ENCODE measurements at regions not wholly inside any gene's neighbourhood (a gene's known extent, or its start where the extent isn't known, plus 50 kb on each side); places are given as distances from the start of the nearest gene placed in this dataset.

DNA sequence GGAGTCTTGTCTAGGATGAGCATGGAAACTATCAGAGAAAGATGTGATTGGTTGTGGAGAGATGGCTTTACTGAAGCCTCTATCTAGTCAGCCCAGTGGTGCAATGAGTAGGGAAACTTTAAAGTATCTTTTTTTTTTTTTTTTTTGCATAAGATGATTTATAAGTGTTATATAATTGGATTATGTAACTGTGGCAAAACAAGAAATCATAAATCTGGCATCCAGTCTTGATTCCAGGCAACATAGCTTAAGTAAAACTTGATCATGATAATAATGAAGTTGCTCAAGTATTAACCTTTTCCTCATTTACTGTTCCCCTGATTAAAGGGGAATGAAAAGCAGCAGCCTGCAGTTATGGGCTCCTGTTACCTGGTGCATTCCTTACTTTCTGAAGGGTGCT, 538.0 kb upstream of the ATP2B1 start:
- Histone ChIP-seq H3K27ac (ENCODE audit: low read depth, low read length) (no peak overlapping the region), H3K4me1 (ENCODE audit: insufficient read depth, low read length) (no peaks in the 10 kb centered on the region), H3K36me3 (ENCODE audit: insufficient read depth, low read length) (no peaks in the 10 kb centered on the region), H3K4me3 (ENCODE audit: low read length) (no peak overlapping the region), H3K9me3 (ENCODE audit: low read length) (no peaks in the 10 kb centered on the region), H3K27me3 (ENCODE audit: insufficient read depth, low read length, poor library complexity, severe bottlenecking) (no peaks in the 10 kb centered on the region)
- DNase-seq: no peak
- Mint-ChIP-seq H3K27ac (no peak overlapping the region), H3K4me3 (no peak overlapping the region), H3K4me1 (no peaks in the 10 kb centered on the region), H3K36me3 (no peaks in the 10 kb centered on the region), H3K27me3 (no peaks in the 10 kb centered on the region), H3K9me3 (no peaks in the 10 kb centered on the region)
- ChIA-PET CTCF (no interaction called here), POLR2A (no interaction called here)

DNA sequence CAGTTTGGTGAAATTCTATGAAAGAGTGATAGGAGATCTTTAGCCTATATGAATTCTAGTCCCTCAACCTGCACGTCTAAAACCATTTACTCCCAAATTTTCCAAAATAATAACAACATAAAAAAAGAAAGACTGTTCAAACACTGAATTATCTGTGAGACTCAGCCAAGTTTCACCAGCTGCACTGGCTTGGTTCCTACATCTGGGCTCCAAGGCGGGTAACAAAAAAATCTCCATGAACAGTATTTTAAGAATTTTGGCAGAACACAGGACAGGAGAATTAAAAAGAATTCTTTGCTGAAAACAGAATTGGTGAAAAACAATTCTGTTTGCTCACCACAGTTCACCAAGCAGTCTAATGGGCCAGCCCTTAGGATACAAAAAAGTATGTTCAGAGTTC, 536.8 kb upstream of the ATP2B1 start:
- Mint-ChIP-seq H3K27me3 (peaks cover 0 to 7% of the 10 kb centered on the region in 2 donors), H3K27ac (peak overlapping the region in 1 of 8 donors; percentile 20), H3K36me3 (no peaks in the 10 kb centered on the region), H3K9me3 (no peaks in the 10 kb centered on the region), H3K4me1 (no peaks in the 10 kb centered on the region), H3K4me3 (no peak overlapping the region)
- ChIA-PET CTCF (no interaction called here), POLR2A (no interaction called here)
- Histone ChIP-seq H3K27ac (ENCODE audit: low read depth, low read length) (no peak overlapping the region), H3K4me3 (ENCODE audit: low read length) (no peak overlapping the region), H3K9me3 (ENCODE audit: low read length) (no peaks in the 10 kb centered on the region), H3K4me1 (ENCODE audit: insufficient read depth, low read length) (no peaks in the 10 kb centered on the region), H3K27me3 (ENCODE audit: insufficient read depth, low read length, poor library complexity, severe bottlenecking) (no peaks in the 10 kb centered on the region), H3K36me3 (ENCODE audit: insufficient read depth, low read length) (no peaks in the 10 kb centered on the region)
- no peak for DNase-seq

DNA sequence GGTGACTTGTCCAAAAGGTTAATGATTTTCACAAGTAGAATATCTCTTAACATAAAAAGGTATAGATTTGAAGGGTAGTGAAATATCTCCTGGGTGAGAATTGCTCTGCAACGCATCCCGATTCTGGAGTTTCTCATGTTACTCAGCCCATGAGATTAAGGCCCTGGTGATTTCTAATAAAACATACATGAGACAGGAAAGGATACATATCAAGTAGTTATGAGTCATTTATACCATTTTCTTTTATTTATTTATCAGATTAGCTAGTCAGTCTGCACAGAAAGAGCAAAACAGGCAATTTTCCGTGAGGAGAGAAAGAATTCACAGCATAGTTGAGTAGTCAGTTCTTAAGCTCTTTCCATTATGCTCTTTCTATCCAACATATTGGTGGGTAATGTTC, 535.6 kb upstream of the ATP2B1 start:
- no peak for DNase-seq
- Histone ChIP-seq H3K27me3 (ENCODE audit: insufficient read depth, low read length, poor library complexity, severe bottlenecking) (no peaks in the 10 kb centered on the region), H3K4me1 (ENCODE audit: insufficient read depth, low read length) (no peaks in the 10 kb centered on the region), H3K36me3 (ENCODE audit: insufficient read depth, low read length) (no peaks in the 10 kb centered on the region), H3K4me3 (ENCODE audit: low read length) (no peak overlapping the region), H3K9me3 (ENCODE audit: low read length) (no peaks in the 10 kb centered on the region), H3K27ac (ENCODE audit: low read depth, low read length) (no peak overlapping the region)
- H3K27ac Mint-ChIP-seq: no peak overlapping the region
- H3K4me3 Mint-ChIP-seq: no peak overlapping the region
- ChIA-PET CTCF (interaction anchor here (1.3 kb wide), 1 partner anchor 70 kb away, joined by 3 read pairs; no protein-coding TSS in a partner anchor), POLR2A (no interaction called here)
- no peaks in the 10 kb centered on the region for H3K4me1 Mint-ChIP-seq
- peaks cover 0 to 3% (median 0%) of the 10 kb centered on the region in 5 donors for H3K9me3 Mint-ChIP-seq
- no peaks in the 10 kb centered on the region for H3K36me3 Mint-ChIP-seq
- peaks cover 0 to 10% of the 10 kb centered on the region in 2 donors for H3K27me3 Mint-ChIP-seq

DNA sequence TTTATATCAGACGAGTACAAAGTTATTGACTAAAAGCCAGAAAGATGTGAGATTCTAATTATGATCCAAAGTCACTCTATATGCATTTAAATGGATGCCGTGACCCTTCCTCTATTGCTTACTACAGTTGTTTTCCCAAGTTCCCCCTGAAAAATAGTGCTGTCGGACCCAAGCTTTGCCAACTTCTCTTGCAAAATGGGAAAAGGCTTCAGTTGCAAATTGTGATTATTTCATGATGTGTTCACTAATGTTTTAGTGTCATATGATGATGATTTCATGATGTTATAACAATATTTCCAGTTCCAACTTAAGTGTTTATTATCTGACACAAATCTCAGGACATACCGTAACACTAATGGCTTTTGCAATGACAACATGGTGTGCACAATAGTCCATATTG, 534.6 kb upstream of the ATP2B1 start:
- POLR2A ChIA-PET: no interaction called here
- Histone ChIP-seq H3K27me3 (ENCODE audit: insufficient read depth, low read length, poor library complexity, severe bottlenecking) (no peaks in the 10 kb centered on the region), H3K27ac (ENCODE audit: low read depth, low read length) (no peak overlapping the region), H3K4me1 (ENCODE audit: insufficient read depth, low read length) (no peaks in the 10 kb centered on the region), H3K9me3 (ENCODE audit: low read length) (no peaks in the 10 kb centered on the region), H3K4me3 (ENCODE audit: low read length) (no peak overlapping the region), H3K36me3 (ENCODE audit: insufficient read depth, low read length) (no peaks in the 10 kb centered on the region)
- Mint-ChIP-seq H3K4me3 (no peak overlapping the region), H3K27ac (no peak overlapping the region), H3K9me3 (peaks cover 0 to 3% (median 0%) of the 10 kb centered on the region in 5 donors), H3K36me3 (no peaks in the 10 kb centered on the region), H3K4me1 (no peaks in the 10 kb centered on the region), H3K27me3 (peaks cover 2 to 14% of the 10 kb centered on the region in 2 donors)
- no peak for DNase-seq
- CTCF ChIA-PET: interaction anchor here (1.3 kb wide), 1 partner anchor 71 kb away, joined by 3 read pairs; no protein-coding TSS in a partner anchor

DNA sequence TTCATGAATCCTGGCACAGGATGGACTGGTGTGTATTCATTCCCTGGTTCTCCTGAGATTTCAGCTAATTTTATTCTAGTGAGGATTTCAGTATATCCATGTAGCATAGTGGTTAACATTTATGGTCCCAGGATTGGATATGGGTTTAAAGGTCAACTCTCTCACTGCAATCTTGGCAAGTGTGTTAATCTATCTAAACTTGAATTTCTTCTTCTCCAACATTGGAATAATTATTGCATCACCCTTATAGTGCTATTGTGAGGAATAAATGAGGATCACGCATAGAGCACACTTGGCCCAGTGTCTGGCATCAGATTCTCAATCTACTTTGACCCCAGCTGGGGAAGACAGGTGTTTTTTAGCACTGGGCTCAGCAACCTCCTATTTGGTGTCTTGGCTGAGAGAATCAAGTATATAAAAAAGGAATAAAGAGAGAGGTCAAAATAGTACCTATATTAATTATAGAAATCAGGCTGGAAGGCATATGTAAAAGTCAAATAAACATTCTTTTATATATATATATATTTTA, 531.2 kb upstream of the ATP2B1 start:
- Mint-ChIP-seq H3K4me1 (peaks cover 0 to 3% (median 0%) of the 10 kb centered on the region in 3 donors), H3K36me3 (no peaks in the 10 kb centered on the region), H3K9me3 (peaks cover 0 to 3% (median 0%) of the 10 kb centered on the region in 5 donors), H3K27me3 (peaks cover 4 to 35% of the 10 kb centered on the region in 2 donors), H3K4me3 (no peak overlapping the region), H3K27ac (no peak overlapping the region)
- ChIA-PET CTCF (no interaction called here), POLR2A (no interaction called here)
- no peak for DNase-seq
- Histone ChIP-seq H3K4me3 (ENCODE audit: low read length) (no peak overlapping the region), H3K27me3 (ENCODE audit: insufficient read depth, low read length, poor library complexity, severe bottlenecking) (no peaks in the 10 kb centered on the region), H3K9me3 (ENCODE audit: low read length) (no peaks in the 10 kb centered on the region), H3K4me1 (ENCODE audit: insufficient read depth, low read length) (no peaks in the 10 kb centered on the region), H3K36me3 (ENCODE audit: insufficient read depth, low read length) (no peaks in the 10 kb centered on the region), H3K27ac (ENCODE audit: low read depth, low read length) (no peak overlapping the region)

DNA sequence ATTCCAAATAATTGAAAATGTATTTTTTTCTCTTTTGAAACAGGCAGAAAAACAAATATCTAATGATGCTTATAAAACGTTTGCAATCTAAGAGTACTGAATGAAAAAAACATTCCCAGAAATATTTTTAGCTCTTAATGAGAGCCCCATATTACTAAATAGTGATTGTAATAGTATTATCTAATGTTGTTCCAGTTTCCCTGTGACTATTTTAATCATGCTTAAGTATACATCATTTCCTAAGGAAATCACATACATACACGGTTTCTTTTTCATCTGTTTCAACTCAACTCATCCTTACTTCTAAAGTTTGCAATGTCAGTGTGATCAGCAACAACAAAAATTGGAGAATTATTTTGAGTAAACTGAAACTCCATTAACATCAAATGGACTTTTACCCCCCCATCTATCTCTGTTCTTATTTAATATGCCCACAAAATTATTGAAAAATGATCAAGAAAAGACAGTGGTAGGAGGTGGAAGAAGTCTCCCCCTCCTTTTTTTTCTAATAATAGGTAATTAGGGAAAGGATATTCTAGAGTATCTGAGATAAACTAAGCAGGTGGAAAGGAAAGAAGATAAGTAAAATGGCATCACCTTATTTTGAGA, 530.1 kb upstream of the ATP2B1 start:
- Histone ChIP-seq H3K27me3 (ENCODE audit: insufficient read depth, low read length, poor library complexity, severe bottlenecking) (no peaks in the 10 kb centered on the region), H3K27ac (ENCODE audit: low read depth, low read length) (no peak overlapping the region), H3K4me3 (ENCODE audit: low read length) (no peak overlapping the region), H3K9me3 (ENCODE audit: low read length) (no peaks in the 10 kb centered on the region), H3K4me1 (ENCODE audit: insufficient read depth, low read length) (no peaks in the 10 kb centered on the region), H3K36me3 (ENCODE audit: insufficient read depth, low read length) (no peaks in the 10 kb centered on the region)
- ChIA-PET CTCF (no interaction called here), POLR2A (interaction anchor here (0.5 kb wide), 1 partner anchor 341 kb away, joined by 3 read pairs; no protein-coding TSS in a partner anchor)
- Mint-ChIP-seq H3K27ac (no peak overlapping the region), H3K27me3 (peaks cover 4 to 37% of the 10 kb centered on the region in 2 donors), H3K9me3 (peaks cover 0 to 3% (median 0%) of the 10 kb centered on the region in 5 donors), H3K4me1 (peaks cover 0 to 3% (median 0%) of the 10 kb centered on the region in 3 donors), H3K36me3 (no peaks in the 10 kb centered on the region), H3K4me3 (no peak overlapping the region)
- DNase-seq: no peak

DNA sequence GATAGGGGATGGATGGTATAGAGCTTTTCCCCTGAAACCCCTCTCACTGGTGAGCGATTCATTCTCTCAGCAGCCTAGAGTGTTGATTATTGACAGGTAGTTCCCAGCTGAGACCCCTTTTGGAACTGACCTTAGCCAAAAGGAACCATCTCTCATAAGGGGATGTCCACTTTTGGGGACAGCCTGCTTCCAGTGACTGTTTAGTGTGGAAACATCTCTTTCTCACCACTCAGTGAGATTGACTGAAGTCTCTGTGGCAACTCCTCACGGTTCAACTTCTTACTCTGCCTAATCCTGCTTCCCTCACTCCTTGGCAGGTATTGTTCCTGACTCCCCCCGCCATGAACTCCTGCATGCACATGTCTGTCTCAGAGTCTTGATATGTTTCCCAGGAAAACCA, 529.2 kb upstream of the ATP2B1 start:
- Histone ChIP-seq H3K4me1 (ENCODE audit: insufficient read depth, low read length) (no peaks in the 10 kb centered on the region), H3K27ac (ENCODE audit: low read depth, low read length) (no peak overlapping the region), H3K4me3 (ENCODE audit: low read length) (no peak overlapping the region), H3K9me3 (ENCODE audit: low read length) (no peaks in the 10 kb centered on the region), H3K27me3 (ENCODE audit: insufficient read depth, low read length, poor library complexity, severe bottlenecking) (no peaks in the 10 kb centered on the region), H3K36me3 (ENCODE audit: insufficient read depth, low read length) (no peaks in the 10 kb centered on the region)
- Mint-ChIP-seq H3K4me3 (no peak overlapping the region), H3K27ac (no peak overlapping the region), H3K36me3 (no peaks in the 10 kb centered on the region), H3K4me1 (peaks cover 0 to 3% (median 0%) of the 10 kb centered on the region in 3 donors), H3K9me3 (peaks cover 0 to 3% (median 0%) of the 10 kb centered on the region in 5 donors), H3K27me3 (peaks cover 4 to 39% of the 10 kb centered on the region in 2 donors)
- ChIA-PET CTCF (no interaction called here), POLR2A (no interaction called here)
- DNase-seq: no peak

DNA sequence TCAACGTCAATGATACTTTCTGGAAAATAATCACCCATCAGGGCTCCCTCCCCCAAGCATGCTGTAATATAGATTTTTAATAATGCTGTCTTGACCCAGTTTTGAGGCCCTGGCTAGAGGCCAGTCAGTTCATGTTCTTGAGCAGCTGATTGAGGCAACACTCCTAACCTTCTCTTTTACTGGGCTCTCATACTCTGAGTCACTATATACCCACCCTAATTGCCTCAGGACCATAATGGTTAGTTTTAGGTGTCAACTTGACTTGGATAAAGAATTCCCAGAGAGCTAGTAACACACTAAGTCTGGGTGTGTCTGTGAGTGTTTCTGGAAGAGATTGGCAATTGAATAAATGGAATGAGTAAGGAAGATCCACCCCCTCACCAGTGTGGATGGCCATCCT, 527.0 kb upstream of the ATP2B1 start:
- Mint-ChIP-seq H3K36me3 (no peaks in the 10 kb centered on the region), H3K4me1 (peaks cover 0 to 3% (median 0%) of the 10 kb centered on the region in 3 donors), H3K4me3 (no peak overlapping the region), H3K27ac (no peak overlapping the region), H3K9me3 (peaks cover 0 to 3% (median 0%) of the 10 kb centered on the region in 5 donors), H3K27me3 (peaks cover 4 to 34% of the 10 kb centered on the region in 2 donors)
- Histone ChIP-seq H3K4me1 (ENCODE audit: insufficient read depth, low read length) (no peaks in the 10 kb centered on the region), H3K4me3 (ENCODE audit: low read length) (no peak overlapping the region), H3K9me3 (ENCODE audit: low read length) (no peaks in the 10 kb centered on the region), H3K27ac (ENCODE audit: low read depth, low read length) (no peak overlapping the region), H3K36me3 (ENCODE audit: insufficient read depth, low read length) (no peaks in the 10 kb centered on the region), H3K27me3 (ENCODE audit: insufficient read depth, low read length, poor library complexity, severe bottlenecking) (no peaks in the 10 kb centered on the region)
- POLR2A ChIA-PET: no interaction called here
- CTCF ChIA-PET: no interaction called here
- no peak for DNase-seq

All from CD8-positive, alpha-beta memory T cell (primary cell).